WTC11 (cell line): ENCODE measurements at regions not wholly inside any gene's neighbourhood (a gene's known extent, or its start where the extent isn't known, plus 50 kb on each side); places are given as distances from the start of the nearest gene placed in this dataset.

Experiments used
- CTCF ChIP-seq: fragments of 200-600 bp; IDR thresholded peaks from 2 replicates; pipeline ENCODE4 v1.8.0; 2022; ENCODE audit warnings: antibody characterized with exemption
- MAX ChIP-seq: sonication (generic); formaldehyde crosslinking; IDR thresholded peaks from 2 replicates; pipeline ENCODE4 v1.8.0; 2022; ENCODE audit warnings: mild to moderate bottlenecking, missing genetic modification reagents

- no peak for TF ChIP-seq MAX (CRISPR knock-in tag)
- TF ChIP-seq CTCF, result no peak
Observed at GRCh38 chr2:180660207-180660606, 320.2 kb upstream of the UBE2E3 start.
